Stimulated activated CD4-positive, alpha-beta T cell treated with anti-CD3 and anti-CD28 coated beads, Interleukin-4, amount 100 ng/mL, for 24 hours (primary cell): ENCODE measurements at regions not wholly inside any gene's neighbourhood (a gene's known extent, or its start where the extent isn't known, plus 50 kb on each side); places are given as distances from the start of the nearest gene placed in this dataset.

Source experiments
- DNase-seq: peaks from one replicate; pipeline ENCODE4 v3.0.0-alpha.2; 2020

DNA sequence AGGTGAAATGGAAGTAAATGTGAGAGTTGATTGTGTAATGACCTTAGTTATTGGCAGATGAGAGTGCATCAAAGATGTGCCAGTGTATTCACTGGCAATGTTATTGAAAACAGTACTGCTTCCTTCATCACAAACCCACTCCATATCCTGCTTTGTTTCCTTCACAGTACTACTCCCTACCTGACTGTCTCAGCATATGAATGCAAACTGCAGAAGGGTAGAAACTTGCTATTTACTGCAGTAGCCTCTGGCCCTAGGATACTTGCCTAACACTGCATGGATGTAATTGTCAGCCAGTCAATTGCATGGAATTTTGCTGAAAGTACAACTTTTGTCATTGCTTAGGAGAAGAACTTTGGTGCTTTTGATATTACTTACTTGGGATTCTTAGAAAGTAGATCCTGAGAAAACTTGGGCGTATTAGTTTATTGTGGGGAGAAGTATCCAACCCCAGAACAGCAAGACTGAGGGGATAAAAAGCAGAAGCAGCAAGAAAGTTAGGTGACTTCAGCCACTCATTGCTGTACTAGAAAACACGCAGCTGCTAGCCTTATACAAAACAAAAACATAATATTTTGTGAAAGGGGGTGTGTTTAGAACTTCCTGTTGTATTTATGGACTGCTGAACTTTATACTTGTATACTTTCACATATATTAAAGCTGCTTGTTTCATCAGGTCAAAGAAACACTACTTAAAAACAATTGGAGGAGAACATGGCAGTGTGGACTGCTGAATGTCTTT is 219.0 kb downstream of the CCNG2 start:
- DNase-seq, result no peak

DNA sequence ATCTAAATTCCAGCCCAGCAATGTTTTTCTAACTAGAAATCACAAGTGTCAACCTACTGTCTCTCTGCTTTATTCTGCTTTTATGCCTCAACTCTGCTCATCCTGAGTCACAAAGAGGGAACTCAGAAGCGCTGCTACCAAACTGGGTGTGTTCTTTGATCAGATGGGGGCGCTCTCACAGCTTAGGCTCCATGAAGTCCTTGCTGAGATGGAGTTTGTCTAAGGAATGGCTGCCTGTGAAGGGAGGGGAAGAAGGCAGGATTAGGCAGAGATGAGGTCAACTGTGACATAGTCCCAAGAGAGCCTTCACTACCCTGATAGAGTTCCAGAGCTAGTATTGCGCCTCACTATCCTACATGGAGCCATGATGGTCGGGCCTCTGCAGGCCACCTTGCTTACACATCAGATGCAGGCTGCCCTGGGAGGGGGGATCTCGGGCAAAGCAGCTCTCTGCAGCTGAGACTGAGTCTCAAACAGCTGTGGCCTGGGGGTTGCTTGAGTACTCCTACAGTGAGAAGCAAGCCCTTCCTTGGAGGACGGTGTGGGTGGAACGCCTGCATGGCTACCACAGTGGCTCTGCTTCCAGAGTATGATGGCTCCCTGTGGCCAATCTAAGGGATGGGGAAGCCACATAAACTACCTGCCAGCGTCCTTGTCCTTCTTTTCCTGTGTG is 219.9 kb downstream of the CCNG2 start:
- DNase-seq, result no peak

- no peak for DNase-seq
These were observed 221.5 kb upstream of the CXCL13 start for GRCh38 chr4:77384094-77384493.

- peak; percentile 64 for DNase-seq
These were observed 220.3 kb upstream of the CXCL13 start for GRCh38 chr4:77385124-77385969.

DNA sequence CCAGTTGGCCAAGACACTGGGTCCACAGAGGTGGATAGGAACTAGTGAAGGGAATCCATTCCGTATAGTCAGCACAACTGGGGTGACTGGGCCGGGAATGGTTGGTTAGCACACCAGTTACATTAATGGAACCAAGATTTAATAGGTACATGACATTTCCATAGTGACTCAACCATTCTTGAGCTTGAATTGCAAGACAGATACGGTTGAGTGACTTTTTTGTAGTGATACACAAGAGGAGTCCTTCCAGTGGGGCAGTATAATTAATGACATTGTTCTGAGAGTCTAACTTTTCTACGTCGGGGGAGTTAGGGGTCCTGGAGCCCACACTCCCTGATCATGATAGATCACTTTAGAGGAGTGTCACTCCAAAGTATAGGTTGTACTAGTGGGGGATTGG is 211.6 kb upstream of the CXCL13 start:
- no peak for DNase-seq

GRCh38 chr4:77395481-77395880 is 210.1 kb upstream of the CXCL13 start:
- DNase-seq, result no peak

GRCh38 chr4:77398256-77398655 is 207.4 kb upstream of the CXCL13 start:
- no peak for DNase-seq

DNA sequence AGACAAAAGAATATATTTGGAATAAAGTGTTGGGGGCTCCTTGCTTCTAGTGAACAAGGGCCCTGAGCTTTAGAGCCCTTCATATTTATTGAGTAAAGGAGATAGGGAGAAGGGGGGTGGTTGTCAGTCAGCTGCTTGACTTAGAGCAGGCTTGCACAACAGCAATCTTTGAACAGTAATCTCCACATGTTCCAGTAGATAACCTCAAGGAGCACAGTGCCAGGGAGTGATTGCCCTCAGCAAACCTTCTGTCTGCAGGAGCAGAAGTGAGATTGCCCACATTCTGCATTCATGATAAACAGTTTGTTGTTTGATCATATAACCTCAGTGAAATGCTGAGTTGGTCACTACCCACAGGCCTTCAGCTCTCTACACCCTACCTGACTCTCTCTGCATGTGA is 205.8 kb upstream of the CXCL13 start:
- DNase-seq, result no peak

- DNase-seq, result no peak
These were observed 191.9 kb upstream of the CXCL13 start for GRCh38 chr4:77413766-77414165.

DNA sequence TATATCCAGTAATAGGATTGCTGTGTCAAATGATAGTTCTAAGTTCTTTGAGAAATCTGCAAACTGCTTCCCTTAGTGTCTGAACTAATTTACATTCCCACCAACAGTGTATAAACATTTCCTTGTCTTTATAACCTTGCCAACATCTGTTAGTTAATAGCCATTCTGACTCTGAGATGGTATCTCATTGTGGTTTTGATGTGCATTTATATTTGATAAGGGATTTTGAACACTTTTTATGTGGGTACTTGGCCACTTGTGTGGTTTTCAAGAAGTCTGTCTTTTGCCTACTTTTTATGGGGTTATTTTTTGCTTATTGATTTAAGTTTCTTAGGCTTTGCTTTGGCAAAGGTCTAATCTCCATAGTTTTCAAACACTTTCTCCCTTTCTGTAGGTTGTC is 189.9 kb upstream of the CXCL13 start:
- no peak for DNase-seq

DNA sequence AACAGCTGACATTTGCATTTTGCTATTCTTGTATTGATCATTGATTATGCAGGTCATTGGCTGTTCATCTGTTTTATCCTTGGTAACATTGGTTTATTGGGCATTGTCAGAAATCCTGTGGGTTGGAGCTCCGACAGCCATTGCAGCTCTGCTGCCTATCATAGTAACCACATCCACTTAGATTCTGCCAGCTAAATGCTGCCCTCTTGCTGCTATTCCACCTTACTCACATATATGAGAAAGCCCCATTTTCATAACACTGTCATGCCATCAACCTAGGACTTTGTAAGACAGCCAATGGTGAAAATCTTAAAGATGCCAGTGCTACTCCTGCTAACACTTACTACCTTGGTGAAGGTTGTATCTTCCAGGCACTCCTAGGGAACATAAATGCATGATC is 187.3 kb upstream of the CXCL13 start:
- no peak for DNase-seq

- DNase-seq, result no peak
These were observed 174.8 kb upstream of the CXCL13 start for GRCh38 chr4:77430847-77431246.

GRCh38 chr4:77431546-77431945 is 174.1 kb upstream of the CXCL13 start:
- no peak for DNase-seq

GRCh38 chr4:77432717-77433417 is 172.8 kb upstream of the CXCL13 start:
- DNase-seq, result no peak

DNA sequence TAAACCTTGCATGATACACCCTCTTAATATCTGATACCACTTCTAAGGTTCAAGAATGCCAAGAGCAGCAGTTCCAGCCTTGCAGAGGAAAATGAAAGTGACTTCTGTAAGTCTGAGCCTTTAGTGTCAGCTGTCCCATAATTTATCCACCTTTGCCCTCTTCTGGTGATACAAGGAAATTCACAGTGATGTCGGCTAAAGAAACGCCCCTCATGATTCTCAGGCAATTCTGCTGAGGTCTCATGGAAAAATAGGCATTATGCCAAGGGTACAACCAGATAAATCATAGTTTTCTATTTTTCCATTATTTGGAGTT is 172.2 kb upstream of the CXCL13 start:
- DNase-seq, result peak; percentile 11

DNA sequence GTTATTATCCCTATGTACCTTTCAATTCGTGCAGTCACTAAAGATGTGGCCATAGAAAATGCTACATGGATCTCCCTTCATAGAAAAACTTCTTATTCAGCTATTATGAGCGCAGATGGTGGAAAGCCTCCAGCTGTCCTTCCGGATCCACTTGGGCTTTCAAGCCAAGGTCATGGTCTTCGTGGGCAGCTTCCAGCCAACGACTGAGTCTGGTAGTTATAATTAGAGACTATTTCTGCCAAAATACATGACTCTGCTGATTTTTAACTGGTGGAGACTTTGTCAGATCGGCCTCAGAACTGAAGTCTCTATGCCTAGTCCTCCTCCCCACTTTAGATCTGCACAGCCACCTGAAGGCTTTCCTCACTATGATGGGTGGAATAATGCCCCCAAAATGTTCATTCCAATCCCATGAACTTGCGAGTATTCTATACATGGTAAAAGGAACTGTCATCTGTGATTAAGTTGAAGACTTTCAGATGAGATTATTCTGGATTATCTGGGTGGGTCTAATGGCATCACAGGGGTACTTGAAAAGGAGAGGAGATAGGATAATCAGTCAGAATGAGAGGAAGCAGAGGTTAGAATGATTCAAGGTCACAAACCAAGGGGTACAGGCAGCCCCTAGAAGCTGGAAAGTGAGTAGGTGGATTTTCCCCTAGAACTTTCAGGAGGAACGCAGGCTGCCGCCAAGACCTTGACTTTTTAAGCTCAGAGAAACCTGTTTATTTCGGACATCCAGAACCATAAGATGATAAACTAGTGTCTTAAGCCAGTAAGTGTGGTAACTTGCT is 171.1 kb upstream of the CXCL13 start:
- no peak for DNase-seq

DNA sequence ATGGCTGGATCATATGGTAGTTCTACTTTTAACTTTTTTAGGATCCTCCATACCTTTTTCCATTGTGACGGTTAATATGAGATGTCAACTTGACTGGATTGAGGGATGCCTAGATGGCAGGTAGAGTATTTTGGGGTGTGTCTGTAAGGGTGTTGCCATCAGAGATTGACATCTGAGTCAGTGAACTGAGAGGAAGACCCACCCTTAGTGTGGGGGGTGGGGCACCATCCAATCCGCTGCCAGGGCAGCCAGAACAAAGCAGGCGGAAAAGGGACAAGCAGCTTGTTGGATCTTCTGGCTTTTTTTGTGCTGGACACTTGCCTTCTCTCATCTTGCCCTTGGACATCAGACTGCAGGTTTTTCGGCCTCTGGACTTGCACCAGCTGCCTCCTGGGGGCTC is 168.5 kb upstream of the CXCL13 start:
- no peak for DNase-seq

- DNase-seq, result no peak
These were observed 167.1 kb upstream of the CXCL13 start for GRCh38 chr4:77438549-77438948.

DNA sequence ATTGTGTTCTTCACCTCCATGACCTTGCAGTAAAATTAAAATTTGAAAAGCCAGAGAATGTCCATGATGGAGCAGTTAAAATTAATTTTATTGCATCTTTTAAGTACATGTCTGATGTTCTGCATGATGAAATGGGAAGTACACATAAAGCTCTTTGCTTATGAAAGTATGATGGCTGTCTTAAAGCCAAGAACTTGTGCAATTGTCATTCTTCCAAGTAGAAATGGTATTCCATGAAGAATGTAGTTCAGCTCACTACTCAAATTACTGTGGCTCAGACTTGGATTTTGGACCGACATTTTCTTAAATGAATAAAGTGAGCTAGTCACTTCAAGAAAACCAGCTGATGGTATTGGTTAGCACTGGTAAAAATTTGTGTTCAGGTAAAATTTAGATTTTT is 161.7 kb upstream of the CXCL13 start:
- no peak for DNase-seq

DNA sequence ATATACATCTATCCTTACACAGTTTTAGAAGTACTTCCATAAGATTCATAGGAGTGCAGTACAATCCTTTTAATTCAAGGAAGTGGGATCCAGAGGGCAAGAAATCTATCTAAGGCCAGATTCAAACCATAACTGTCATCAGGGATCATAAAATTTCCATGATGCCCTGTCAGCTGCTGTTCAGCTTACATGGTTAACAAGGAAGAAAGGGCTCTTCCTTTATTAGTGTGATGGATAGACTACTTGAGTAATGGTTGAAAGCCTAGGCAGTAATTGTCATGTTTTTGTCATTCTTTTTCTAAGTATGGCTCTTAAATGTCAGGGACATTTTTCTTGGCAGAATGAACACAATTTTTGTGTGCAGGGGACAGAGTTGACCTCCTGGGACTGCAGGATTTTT is 159.8 kb upstream of the CXCL13 start:
- no peak for DNase-seq

DNA sequence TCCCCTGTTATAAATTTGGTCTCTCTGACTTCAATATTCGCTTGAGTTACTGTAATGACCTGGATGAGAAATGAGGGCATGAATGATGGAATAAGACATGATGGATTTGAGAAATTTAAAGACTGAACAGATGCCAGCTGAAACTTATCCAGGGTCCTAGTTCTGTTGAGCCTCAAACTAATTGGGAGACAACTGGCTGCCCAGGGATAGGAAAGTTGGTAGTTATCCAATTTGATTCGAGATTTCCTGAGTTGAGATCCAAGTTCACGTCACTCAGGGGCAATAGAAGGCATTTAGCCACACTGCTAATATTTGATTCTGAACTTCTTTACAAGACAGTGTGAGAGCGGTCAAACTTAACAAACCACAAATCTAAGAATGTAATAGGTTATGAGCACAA is 159.0 kb upstream of the CXCL13 start:
- DNase-seq, result no peak

- DNase-seq, result no peak
These were observed 156.4 kb upstream of the CXCL13 start for GRCh38 chr4:77449171-77449570.

- no peak for DNase-seq
These were observed 155.6 kb upstream of the CXCL13 start for GRCh38 chr4:77450006-77450405.
